DMS 273 treated with DMSO at 0.1 percent for 48 hours (cell line): ENCODE measurements at regions not wholly inside any gene's neighbourhood (a gene's known extent, or its start where the extent isn't known, plus 50 kb on each side); places are given as distances from the start of the nearest gene placed in this dataset.
A peak's percentile ranks its signal among the peaks of the same experiment; 100 is the strongest.

Source experiments
- DNase-seq: peaks from one replicate; lab custom pipeline; 2025; lab: John Stamatoyannopoulos, UW

- no peak for DNase-seq
Observed at GRCh38 chr10:78860260-78860914, 208.4 kb upstream of the ZMIZ1 start.

- peak; percentile 52 for DNase-seq
Observed at GRCh38 chr10:78861529-78862327, 207.0 kb upstream of the ZMIZ1 start.

GRCh38 chr10:78862328-78862640, 206.5 kb upstream of the ZMIZ1 start:
- DNase-seq = no peak

GRCh38 chr10:78863140-78863905, 205.4 kb upstream of the ZMIZ1 start:
- no peak for DNase-seq

GRCh38 chr10:78863906-78864239, 204.9 kb upstream of the ZMIZ1 start:
- no peak for DNase-seq

GRCh38 chr10:78864761-78865537, 203.8 kb upstream of the ZMIZ1 start:
- no peak for DNase-seq

GRCh38 chr10:78865538-78865875, 203.3 kb upstream of the ZMIZ1 start:
- no peak for DNase-seq

- DNase-seq = no peak
Observed at GRCh38 chr10:78865931-78866717, 202.6 kb upstream of the ZMIZ1 start.

GRCh38 chr10:78866731-78867554, 201.8 kb upstream of the ZMIZ1 start:
- no peak for DNase-seq

GRCh38 chr10:78867555-78867939, 201.2 kb upstream of the ZMIZ1 start:
- DNase-seq = no peak

GRCh38 chr10:78868048-78868447, 200.7 kb upstream of the ZMIZ1 start:
- DNase-seq = no peak

- no peak for DNase-seq
Observed at GRCh38 chr10:78868456-78868855, 200.3 kb upstream of the ZMIZ1 start.

- no peak for DNase-seq
Observed at GRCh38 chr10:78868861-78869260, 199.9 kb upstream of the ZMIZ1 start.

GRCh38 chr10:78869508-78870454, 199.0 kb upstream of the ZMIZ1 start:
- DNase-seq = no peak

- DNase-seq = no peak
Observed at GRCh38 chr10:78870458-78870857, 198.3 kb upstream of the ZMIZ1 start.

GRCh38 chr10:78871796-78872195, 197.0 kb upstream of the ZMIZ1 start:
- DNase-seq = no peak

GRCh38 chr10:78873413-78873812, 195.4 kb upstream of the ZMIZ1 start:
- no peak for DNase-seq

- DNase-seq = no peak
Observed at GRCh38 chr10:78875331-78875877, 193.4 kb upstream of the ZMIZ1 start.

GRCh38 chr10:78875932-78876331, 192.8 kb upstream of the ZMIZ1 start:
- no peak for DNase-seq
